DLD1 (cell line): ENCODE measurements at regions not wholly inside any gene's neighbourhood (a gene's known extent, or its start where the extent isn't known, plus 50 kb on each side); places are given as distances from the start of the nearest gene placed in this dataset.

Source experiments
- in situ Hi-C: cut with HindIII; loops from 2 replicates; pipeline ENCODE4 v1.10.0; 2017; ENCODE audit warnings: low sequenced_read_pairs

- in situ Hi-C loops: no loop called here
Measured at GRCh38 chr2:125837128-125837527, 818.8 kb upstream of the GYPC start.

GRCh38 chr2:125837611-125838010, 818.3 kb upstream of the GYPC start:
- in situ Hi-C loops: no loop called here

GRCh38 chr2:125839945-125840344, 816.0 kb upstream of the GYPC start:
- in situ Hi-C loops: no loop called here

- in situ Hi-C loops: no loop called here
Measured at GRCh38 chr2:125842041-125842440, 813.9 kb upstream of the GYPC start.

- in situ Hi-C loops: no loop called here
Measured at GRCh38 chr2:125850541-125850940, 805.4 kb upstream of the GYPC start.

- in situ Hi-C loops: no loop called here
Measured at GRCh38 chr2:125852364-125852763, 803.6 kb upstream of the GYPC start.

GRCh38 chr2:125853626-125854025, 802.3 kb upstream of the GYPC start:
- in situ Hi-C loops: no loop called here

GRCh38 chr2:125855204-125855603, 800.8 kb upstream of the GYPC start:
- in situ Hi-C loops: no loop called here

- in situ Hi-C loops: no loop called here
Measured at GRCh38 chr2:125857971-125858794, 797.8 kb upstream of the GYPC start.

GRCh38 chr2:125861461-125861860, 794.5 kb upstream of the GYPC start:
- in situ Hi-C loops: no loop called here

GRCh38 chr2:125867908-125868307, 788.0 kb upstream of the GYPC start:
- in situ Hi-C loops: no loop called here

GRCh38 chr2:125870264-125870663, 785.7 kb upstream of the GYPC start:
- in situ Hi-C loops: no loop called here

GRCh38 chr2:125870746-125871145, 785.2 kb upstream of the GYPC start:
- in situ Hi-C loops: no loop called here

GRCh38 chr2:125874564-125874963, 781.4 kb upstream of the GYPC start:
- in situ Hi-C loops: no loop called here

GRCh38 chr2:125885340-125885739, 770.6 kb upstream of the GYPC start:
- in situ Hi-C loops: no loop called here

GRCh38 chr2:125886153-125886552, 769.8 kb upstream of the GYPC start:
- in situ Hi-C loops: no loop called here

- in situ Hi-C loops: no loop called here
Measured at GRCh38 chr2:125901278-125901677, 754.7 kb upstream of the GYPC start.

- in situ Hi-C loops: no loop called here
Measured at GRCh38 chr2:125925891-125926546, 729.9 kb upstream of the GYPC start.

- in situ Hi-C loops: no loop called here
Measured at GRCh38 chr2:125935559-125935958, 720.4 kb upstream of the GYPC start.

GRCh38 chr2:125942585-125943424, 713.2 kb upstream of the GYPC start:
- in situ Hi-C loops: no loop called here

GRCh38 chr2:125959047-125959446, 696.9 kb upstream of the GYPC start:
- in situ Hi-C loops: no loop called here

- in situ Hi-C loops: no loop called here
Measured at GRCh38 chr2:125961739-125962138, 694.2 kb upstream of the GYPC start.
